Embryonic facial prominence (tissue), 1 donor: ENCODE measurements at regions not wholly inside any gene's neighbourhood (a gene's known extent, or its start where the extent isn't known, plus 50 kb on each side); places are given as distances from the start of the nearest gene placed in this dataset.
A peak's percentile ranks its signal among the peaks of the same experiment; 100 is the strongest.

Source experiments
- DNase-seq: peaks from one replicate; pipeline ENCODE4 v3.0.0-alpha.2; 2016; ENCODE audit errors: extremely low spot score

DNA sequence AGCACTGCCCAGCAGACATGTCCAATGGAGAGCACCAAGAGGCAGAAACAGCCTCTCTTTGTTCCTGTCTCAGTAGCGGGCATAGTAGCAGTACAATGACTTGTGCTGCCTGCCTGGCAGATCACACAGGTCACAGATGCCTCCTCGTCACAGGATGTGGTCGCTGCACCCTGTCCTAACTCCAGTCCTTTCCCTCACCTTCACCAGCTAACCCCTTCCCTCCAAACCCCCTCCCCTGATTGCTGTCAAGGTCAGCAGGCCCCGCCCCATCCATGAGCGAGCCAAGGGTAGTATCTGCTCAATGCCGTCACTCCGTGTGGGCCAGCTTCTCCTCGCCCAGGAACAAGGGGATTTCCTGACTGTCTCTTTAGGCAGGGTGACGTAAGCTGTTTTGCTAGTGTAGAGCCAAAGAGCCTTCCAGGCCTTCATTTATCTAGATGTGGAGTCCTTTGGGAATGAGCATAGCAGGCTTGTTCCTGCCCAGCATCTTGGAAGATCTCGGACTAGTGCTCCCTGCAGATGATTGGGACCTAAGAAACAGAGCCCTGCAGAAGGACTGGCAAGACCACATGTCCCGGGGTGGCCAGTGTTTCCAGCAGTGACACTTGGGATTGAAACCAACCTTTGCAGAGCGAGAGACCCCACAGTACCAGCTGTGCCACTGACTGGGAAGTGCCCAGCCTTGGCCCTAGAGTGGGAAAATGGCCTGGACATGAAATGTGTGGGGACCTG, 75.9 kb upstream of the TNRC6C start:
- no peak for DNase-seq

DNA sequence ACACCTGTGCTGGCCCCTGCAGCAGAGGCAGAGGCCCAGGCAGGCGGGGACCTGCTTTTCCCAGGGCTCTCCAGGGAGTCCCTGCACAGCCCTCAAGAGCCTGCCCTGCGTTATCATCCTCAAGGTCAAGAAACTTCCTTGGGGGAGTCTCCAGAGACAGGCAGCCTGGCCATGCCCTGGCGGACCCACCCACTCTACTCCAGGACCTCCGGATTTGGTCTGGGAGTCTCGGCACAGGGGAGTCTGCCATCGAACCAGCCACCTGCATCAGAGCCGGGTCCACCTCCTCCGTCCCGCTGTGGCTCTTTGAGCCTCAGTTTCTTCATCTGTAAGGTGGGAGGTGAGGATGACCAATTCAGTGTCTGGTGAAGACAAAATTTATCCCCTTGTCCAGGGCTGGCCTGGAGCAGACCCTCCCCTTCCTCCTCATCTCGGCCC, 75.3 kb upstream of the TNRC6C start:
- DNase-seq: no peak

DNA sequence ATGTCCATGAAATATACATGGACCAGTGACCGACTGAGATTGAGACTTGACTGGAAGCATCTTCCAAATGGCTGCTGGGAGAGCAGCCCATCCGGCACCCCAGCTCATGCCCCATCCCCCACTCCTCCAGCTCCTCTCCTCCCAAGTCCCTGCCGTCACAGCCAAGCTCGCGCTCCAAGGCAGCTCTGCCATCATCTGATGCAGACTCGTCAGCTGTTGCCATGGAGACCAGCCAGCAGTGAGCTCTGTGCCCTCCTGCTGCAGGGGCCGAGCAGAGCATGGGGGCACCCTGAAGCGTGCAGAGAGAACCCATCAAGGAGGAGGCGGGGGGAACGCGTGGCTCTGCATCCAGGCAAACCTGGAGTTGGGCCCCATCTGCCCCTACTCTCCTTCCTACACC, 74.5 kb upstream of the TNRC6C start:
- peak; percentile 58 for DNase-seq

DNA sequence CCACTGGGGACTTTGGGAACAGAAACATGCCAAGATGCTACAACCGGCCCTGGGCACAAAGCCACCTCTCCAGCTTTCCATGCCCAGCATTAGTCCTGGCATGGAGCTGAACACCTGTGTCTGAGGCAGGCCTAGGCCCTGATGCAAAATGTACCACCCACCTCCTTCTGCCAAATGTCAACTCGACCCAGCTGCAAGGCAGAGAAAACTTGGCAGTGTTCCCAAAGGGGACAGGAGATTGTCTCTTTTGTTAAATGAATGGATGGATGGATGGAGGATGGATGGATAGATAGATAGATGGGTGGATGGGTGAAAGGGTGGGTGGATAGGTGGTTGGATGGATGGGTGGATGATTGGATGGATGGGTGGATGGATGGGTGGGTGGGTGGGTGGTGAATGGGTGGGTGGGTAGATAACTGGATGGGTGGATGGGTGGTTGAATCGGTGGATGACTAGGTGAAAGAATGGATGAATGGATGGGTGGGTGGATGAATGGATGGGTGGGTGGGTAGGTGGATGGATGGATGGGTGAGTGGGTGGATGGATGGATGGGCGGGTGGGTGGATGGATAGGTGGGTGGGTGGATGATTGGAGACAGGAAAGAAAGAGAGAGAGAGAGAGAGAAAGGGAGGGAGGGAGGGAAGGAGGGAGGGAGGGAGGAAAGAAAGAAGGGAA, 73.4 kb upstream of the TNRC6C start:
- no peak for DNase-seq

DNA sequence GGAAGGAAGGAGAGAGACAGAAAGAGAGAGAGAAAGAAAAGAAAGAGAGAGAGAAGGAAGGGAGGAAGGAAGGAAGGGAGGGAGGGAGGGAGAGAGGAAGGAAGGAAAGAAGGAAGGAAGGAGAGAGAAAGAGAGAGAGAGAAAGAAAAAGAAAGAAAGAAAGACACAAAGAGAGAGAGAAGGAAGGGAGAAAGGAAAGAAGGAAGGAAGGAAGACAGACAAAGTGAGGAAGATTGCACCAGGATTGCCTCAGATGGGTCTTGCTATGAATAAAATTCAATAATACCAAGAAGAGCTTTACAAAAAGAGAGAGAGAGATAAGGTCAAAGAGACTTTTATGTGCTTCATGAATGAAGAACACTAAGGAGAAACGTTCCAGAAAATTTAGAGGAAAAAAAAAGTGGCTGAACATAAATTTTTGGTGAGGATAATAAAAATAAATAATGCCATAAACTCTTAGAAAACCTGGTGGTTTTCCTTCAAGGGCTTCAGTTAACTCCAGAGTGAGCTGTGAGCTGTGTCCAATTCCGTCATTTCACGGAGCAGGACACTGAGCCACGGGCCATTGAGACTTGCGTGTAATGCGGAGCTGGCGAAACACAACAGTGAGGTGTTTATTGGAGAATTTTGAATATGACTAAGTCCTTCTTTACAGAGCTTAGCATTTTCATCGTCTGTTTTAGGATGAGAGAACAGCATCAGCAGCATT, 72.7 kb upstream of the TNRC6C start:
- no peak for DNase-seq

DNA sequence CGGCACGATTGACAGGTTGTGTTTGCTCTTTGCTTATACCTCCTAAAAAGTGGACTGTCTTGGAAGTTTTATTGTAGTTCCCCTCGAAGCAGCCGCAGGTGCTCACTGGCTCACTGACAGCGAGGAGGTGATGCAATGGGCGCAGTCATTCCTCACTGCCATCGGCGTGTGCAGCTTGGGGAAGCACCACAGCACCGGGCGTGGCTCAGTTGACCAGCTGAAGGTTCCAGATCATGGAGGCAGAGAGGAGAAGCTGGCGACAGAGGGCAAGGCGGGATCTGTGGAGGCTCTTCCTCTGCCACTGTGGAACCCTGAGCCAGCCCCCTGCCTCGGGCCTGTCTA, 72.1 kb upstream of the TNRC6C start:
- no peak for DNase-seq

DNA sequence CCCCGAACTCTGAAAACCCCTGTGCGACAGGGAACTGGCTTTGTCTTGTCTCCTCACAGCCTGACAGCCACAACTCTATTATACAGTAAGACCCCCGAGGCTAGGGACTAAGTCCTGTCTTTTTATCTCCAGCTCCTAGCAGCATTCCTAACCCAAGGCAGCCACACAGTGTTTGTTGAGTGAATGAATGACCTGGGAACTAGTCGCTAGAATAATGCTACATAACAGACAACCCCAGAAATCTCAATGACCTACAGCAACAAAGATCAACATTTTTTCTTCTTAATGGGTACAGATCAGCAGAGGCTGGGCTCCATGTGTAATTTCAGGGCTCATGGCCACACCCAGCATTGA, 71.4 kb upstream of the TNRC6C start:
- no peak for DNase-seq

DNA sequence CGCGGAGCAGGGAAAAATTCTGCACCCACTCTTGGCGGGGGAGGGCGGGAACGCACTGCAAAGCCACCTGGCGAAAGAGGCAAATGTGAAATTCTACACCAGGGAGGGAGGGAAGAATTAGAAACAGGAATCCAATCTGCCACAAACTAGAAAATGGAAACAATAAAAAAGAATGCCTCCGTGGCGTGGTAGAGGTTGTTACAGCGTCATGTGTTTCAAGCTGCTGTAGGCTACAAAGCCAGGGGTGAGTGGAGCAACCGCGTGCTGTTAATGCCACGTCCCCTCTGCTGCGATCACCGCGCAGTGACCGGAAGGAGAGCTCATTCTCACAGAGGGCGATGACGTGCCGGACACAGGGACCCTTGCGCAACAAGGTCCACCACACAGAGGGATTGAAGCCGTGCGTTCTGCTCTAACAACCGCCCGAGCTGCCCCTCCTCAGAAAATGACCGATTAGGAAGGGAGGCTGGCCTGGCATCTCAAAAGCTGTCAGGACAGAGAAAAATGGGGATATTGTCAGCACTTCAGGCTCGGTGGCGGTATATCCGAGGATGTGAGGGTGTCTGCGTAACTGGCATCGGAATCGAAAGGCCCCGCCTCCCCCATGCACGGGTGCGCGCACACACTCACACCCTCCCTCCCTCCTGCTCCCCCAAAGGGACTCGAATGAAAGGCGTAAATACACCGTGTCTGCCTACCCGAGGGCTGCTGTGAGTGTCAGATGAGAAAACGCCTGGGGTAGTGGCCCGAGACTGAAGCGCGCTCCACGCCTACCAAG, 70.8 kb upstream of the TNRC6C start:
- peak; percentile 52 for DNase-seq

DNA sequence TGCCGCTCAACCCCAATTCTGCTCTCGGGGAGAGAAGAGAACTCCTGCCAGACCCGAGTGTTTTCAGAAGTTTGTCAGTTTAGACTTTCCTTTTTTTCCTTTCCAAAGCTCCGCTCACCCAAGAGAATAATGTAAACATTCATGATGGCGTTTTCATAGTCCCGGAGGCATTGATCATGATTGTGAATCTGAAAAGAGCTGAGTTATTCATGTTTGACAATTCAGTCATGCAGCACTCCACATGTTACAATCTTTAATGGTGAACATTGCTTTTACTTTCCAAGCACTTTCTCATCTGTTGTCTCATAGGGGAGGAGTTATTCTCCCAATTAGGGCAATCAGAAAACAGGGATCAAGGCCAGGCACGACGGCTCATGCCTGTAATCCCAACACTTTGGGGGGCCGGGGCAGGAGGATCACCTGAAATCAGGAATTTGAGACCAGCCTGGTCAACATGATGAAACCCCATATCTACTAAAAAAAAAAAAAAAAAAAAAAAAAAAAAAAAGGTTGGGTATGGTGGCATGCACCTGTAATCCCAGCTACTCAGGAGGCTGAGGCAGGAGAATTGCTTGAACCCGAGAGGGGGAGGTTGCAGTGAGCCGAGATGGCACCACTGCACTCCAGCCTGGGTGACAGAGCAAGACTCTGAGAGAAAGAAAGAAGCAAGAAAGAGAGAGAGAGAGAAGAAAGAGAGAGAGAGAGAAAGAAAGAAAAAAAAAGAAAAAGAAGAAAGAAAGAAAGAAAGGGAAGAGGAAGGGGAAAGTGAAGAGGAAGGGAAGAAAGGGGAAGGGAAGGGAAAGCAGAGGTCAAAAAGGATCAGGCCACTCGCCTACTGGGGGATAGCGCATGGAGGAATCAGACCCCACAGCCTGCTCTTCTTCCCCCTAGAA, 70.0 kb upstream of the TNRC6C start:
- DNase-seq: no peak

DNA sequence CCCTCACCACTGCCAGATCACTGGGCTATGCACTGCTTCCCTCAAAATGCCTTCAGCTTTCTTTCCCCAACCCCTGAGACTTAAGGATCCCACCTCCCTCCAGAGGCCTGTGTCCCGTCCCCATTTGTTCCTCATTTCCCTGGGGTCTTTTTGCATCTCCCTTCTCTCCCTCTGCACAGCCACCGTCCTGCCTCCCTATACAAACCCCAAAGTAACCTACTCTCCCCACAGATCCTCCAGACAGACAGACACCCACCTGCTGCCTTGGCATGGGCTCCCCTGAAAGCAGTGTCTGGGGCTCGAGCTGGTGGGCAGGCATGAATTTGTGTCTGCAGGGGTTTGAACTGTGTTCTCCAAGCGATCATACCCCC, 69.4 kb upstream of the TNRC6C start:
- DNase-seq: no peak

DNA sequence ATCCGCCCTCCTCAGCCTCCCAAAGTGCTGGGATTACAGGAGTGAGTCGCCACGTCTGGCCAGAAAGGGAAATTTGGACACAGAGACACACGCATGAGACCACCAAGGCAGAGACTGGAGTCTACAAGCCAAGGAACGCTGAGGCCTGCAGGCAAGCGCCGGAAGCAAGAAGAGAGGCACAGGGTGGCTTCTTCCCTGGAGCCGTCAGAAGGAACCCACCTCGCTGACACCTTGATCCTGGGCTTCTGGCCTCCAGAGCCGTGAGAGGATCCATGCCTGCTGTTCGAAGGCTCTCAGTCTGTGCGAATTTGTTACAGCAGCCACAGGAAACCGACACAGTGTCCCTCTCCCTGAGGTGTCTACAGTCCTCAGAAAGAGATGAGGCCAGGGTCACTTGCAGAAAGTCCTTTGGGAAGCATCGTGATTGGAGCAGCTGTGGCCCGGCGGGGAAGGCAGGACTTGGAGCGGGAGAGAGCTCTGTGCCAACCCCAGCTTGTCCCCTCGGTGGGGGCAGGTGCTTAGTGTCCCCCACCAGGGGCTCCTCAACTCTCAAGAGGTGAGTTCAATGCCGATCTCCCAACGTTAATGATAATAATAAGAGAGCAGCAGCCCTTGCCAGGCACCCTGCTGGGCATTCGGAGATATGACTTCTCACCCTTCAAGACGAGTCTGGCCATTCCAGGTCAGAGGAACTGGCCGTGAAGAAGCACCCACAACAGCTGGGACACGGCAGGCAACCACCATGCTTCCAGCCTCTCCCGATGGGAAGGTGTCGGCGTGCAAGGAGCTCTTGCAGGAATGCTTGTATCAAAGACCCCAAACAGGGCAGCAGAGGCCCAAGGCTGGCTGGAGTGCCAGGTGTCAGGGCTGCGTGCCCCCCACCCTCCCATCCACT, 68.4 kb upstream of the TNRC6C start:
- no peak for DNase-seq

DNA sequence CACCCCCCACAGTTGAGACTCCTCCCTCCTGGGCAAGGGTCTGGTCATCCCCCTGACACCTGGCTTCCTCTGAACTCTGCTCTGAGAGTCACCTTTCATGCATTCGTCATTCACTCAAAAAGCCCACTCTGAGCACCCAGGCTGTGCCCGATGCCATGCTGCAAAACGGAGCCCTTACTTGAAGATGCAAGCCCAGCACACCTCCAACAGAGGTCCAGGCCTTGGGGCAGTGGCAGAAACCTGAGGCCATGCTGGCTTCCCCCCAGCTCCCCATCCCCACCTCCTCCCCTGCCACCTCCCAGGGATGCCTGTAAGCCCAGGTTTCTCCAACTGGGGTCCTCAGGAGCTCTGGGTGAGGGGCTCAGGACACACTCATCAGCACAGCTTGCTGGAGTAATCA, 67.7 kb upstream of the TNRC6C start:
- no peak for DNase-seq

DNA sequence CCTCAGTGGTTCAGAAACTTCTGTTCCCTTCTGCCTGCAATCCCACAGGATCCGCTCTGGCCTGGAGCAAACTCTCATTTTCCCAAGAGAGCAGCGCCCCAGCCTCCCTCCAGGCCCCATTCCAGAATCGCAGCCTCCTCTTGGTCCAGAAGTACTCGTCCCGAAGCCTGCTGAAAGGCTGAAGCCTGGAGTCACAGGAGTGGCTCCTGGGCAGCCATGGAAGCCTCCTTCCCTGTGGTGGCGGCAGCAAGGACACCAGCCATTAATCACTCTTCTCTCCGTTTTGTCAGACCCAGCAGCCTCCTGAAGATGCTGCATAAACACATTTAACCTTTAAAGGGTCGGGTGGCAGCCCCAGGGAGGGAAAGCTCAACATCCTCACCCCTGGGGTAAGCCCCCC, 66.9 kb upstream of the TNRC6C start:
- DNase-seq: no peak

DNA sequence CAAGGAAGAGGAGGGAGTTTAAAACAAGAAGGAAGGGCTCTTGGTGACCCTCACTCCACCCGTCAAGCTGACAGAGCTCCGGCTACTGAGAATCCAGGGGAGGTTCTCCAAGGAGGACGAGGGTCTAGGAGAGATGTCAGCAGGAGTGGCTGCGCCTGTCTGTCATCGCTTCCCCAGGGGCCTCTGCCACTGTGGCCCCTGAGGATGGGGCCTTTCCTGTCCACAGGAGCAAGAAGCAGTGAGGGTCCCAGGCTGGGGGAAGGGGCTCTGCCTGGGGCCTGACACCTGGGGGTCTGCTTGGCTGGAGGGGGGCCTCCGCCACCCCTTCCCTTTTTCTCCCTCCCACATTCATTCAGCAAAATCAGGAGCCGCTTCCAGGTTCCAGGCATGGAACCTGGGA, 66.5 kb upstream of the TNRC6C start:
- no peak for DNase-seq

DNA sequence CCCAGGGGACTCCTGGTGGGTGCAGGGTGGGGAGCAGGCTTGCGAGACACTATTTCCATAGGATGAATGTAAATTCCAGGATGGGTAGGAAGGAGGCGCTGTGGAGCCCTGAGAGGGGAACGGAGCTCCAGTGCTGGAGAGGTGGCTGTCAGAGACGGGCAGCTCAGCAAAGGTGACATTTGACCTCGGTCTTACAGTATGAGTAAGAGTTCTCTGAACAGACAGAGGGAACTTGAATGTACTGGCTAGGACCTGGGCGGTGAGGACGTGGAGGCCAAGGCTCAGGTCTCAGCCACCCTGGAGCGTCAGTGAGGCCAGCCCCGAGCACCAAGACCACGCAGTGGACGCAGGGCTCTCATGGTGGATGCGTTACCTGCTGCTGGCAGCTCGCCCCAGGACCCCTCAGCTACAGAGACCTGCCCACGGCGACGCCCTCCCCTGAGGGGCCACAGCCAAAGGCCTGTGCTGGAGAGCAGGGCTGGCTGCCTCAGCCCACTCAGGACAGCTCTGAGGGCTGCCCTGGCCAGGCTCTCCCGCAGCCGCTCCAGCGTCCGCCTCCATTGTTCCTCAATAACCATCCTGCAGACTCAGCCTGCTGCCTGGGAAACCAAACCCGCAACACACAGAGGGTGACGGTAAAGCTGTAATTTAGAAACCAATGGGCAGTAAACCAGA, 65.9 kb upstream of the TNRC6C start:
- no peak for DNase-seq

DNA sequence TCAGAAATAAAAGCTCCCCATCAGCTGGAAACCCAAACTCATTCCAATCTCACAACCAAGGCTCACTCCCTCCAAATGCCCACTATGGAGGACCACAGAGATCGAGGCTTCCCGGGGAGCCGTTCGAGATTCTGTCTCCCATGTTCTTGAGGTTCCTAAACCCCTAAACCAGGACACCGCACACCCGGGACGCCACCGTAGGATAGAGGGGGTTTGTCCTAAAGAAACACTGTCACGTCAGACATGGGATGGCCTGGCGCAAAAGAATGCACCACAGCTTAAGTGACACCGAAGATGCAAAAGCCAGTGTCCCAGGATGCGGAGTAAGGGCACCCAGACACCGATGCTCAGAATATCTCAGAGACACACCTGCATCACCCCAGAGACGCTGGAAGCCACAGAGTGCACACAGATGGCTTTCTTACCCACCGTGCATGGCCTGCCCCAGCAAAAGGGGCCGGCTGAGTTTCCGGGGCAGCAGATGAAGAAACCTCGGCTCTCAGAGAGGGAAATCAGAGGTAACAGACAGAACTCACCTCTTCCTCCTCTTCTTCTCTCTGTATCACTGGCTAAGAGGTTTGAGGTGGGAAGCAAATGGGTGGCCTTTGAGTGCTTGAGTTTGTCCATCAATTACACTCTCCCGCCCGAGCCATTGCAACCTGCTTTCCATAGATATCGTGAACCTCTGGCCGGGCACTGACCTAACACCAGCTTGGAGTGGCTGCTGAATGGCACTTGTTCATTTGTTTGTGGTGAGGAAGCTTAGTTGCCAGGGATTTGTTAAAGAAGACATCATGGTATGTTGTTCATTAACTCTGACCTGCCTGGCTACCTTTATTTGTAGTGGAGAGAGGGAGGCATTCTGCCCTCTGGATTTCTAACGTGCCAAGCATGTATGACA, 65.1 kb upstream of the TNRC6C start:
- no peak for DNase-seq

DNA sequence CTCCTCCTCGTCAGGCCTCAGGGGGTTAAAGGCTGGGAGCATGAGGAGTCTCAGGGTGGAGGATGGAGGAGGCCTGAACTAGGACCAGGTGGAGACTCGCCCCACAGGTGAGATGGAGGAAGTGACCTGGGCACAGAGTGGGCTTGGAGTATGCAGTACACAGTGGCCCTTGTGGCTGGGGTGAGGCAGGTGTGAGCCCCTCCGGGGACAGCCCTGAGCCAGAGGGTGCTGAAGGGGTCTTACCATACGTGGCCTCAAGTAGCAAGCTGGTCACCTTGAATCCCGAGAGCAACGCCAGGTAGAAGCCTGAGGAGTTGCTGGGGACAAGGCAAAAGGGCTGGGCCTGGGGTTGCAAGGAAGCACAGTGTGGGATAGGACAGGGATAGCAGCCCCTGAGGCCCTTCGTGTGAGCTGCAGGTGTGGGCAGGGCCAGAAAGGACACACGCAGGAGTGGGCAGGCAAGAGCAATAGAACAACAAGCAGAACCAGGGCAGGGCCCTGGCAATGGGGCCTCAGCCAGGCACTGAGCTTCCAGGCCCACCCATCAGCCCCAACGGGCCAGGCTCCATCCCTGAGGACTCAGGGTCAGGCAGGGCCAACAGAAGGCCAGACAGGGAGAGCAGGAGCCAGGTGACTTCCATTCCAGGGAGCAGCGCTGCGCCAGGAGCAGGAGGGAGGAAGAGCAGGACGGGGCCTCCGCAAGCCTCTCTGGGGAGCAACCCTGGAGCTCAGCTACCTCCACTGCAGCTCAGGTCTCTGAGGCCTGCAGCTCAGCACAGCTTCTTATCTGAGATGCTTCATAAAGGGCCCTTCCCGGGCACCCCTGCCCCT, 64.2 kb upstream of the TNRC6C start:
- no peak for DNase-seq

DNA sequence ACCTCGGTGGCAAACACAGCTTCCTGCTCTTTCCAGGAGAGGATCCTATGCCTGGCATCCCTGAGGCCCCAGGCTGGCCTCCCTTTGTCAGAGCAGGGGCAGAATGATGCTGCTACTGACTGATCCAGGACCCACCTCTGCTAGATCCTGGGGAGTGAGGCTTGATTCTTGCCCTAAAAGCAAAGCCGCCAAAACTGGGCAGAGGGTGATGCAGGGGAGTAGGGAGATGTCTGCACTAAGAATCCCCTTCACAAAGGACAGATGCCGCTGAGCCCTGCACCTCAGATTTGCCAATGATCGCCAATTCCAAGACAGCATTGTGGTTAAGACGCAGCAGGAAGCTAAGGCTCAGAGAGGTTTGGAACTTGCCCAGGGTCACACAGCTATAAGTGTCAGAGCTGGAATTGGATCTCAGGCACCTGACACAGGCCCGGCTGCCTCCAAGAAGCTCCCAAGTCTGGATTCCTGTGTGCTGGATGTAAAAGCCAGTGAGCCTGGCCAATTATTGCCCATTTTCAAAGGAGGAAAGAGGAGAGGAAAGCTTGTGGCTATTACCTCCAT, 60.7 kb upstream of the TNRC6C start:
- DNase-seq: no peak
